H1 (cell line): ENCODE measurements at regions not wholly inside any gene's neighbourhood (a gene's known extent, or its start where the extent isn't known, plus 50 kb on each side); places are given as distances from the start of the nearest gene placed in this dataset.
A peak's percentile ranks its signal among the peaks of the same experiment; 100 is the strongest.

Experiments
- CTCF ChIA-PET: fragments of 300-600 bp; sonication (Branson Sonifier 250); formaldehyde crosslinking; loops from one replicate; lab custom pipeline; 2021; ENCODE audit not compliant: partially characterized antibody; lab: Charles Lee
- POLR2A ChIA-PET: fragments of 300-600 bp; sonication (Branson Sonifier 250); formaldehyde crosslinking; loops from one replicate; lab custom pipeline; 2021; ENCODE audit warnings: inconsistent platforms; ENCODE audit not compliant: partially characterized antibody; lab: Charles Lee
- DNase-seq, 2 experiments: peaks; one replicate each; pipeline versions ENCODE4 v3.0.0 to v3.0.0-alpha.2; 2010 to 2022; ENCODE audit warnings: low spot score in 2 of 2, low read depth in 1 of 2, mixed read lengths in 1 of 2
- FAIRE-seq: peaks from 2 replicates; lab custom pipeline; 2011; peaks lifted over from hg19 to GRCh38; lab: Jason Lieb, UNC
- H2AFZ ChIP-seq: 2 replicates; pipeline ENCODE4 v1.8.1; 2012; ENCODE audit warnings: low read length, inconsistent platforms
- H2AK5ac ChIP-seq: 2 replicates; pipeline ENCODE4 v1.6.1; 2013; ENCODE audit warnings: low read depth, low read length
- H2BK120ac ChIP-seq: replicated peaks from 2 replicates; pipeline ENCODE3; 2013; ENCODE audit warnings: low read depth, low read length, inconsistent platforms
- H2BK12ac ChIP-seq: 2 replicates; pipeline ENCODE4 v1.6.1; 2013; ENCODE audit warnings: low read depth, low read length
- H2BK15ac ChIP-seq: 2 replicates; pipeline ENCODE4 v1.6.1; 2013; ENCODE audit warnings: low read length
- H2BK20ac ChIP-seq: 2 replicates; pipeline ENCODE4 v1.6.1; 2013; ENCODE audit warnings: low read length
- H2BK5ac ChIP-seq: 2 replicates; pipeline ENCODE4 v1.6.1; 2013; ENCODE audit warnings: low read depth, low read length
- H3K14ac ChIP-seq: 2 replicates; pipeline ENCODE4 v1.6.1; 2013; ENCODE audit warnings: inconsistent platforms; ENCODE audit not compliant: insufficient read length
- H3K18ac ChIP-seq: 2 replicates; pipeline ENCODE4 v1.6.1; 2013; ENCODE audit warnings: low read length; ENCODE audit errors: extremely low read depth
- H3K23ac ChIP-seq: 2 replicates; pipeline ENCODE4 v1.6.1; 2013; ENCODE audit warnings: inconsistent platforms; ENCODE audit not compliant: insufficient read length
- H3K23me2 ChIP-seq: 2 replicates; pipeline ENCODE4 v1.6.1; 2013; ENCODE audit warnings: low read depth, low read length
- H3K27ac ChIP-seq: 2 replicates; pipeline ENCODE4 v1.6.1; 2011; ENCODE audit warnings: low read depth, low read length, inconsistent platforms
- H3K27me3 ChIP-seq, 4 experiments: replicated peaks in 1 of 4; 1 replicate in 1 of 4; 2 replicates in 3 of 4; pipeline versions ENCODE4 v1.6.1 to v1.8.1; 2011 to 2013; ENCODE audit warnings: low read length in 3 of 4, mild to moderate bottlenecking in 3 of 4, inconsistent platforms in 2 of 4, mixed read lengths in 2 of 4, moderate library complexity in 1 of 4; ENCODE audit not compliant: control insufficient read depth in 3 of 4, insufficient read depth in 3 of 4; ENCODE audit errors: extremely low read depth in 1 of 4
- H3K36me3 ChIP-seq, 4 experiments: 2 replicates each; pipeline versions ENCODE4 v1.6.1 to v1.8.1; 2011 to 2013; ENCODE audit warnings: mild to moderate bottlenecking in 4 of 4, low read length in 3 of 4, moderate library complexity in 2 of 4, control low read depth in 1 of 4, inconsistent platforms in 1 of 4; ENCODE audit not compliant: insufficient read depth in 4 of 4, control insufficient read depth in 2 of 4
- H3K4ac ChIP-seq: replicated peaks from 2 replicates; pipeline ENCODE3; 2013; ENCODE audit warnings: low read length, low read depth, mixed read lengths, inconsistent platforms; ENCODE audit not compliant: insufficient read length
- H3K4me1 ChIP-seq, 4 experiments: replicated peaks in 1 of 4; 1 replicate in 1 of 4; 2 replicates in 3 of 4; pipeline versions ENCODE4 v1.6.1 to v1.8.1; 2011 to 2013; ENCODE audit warnings: low read length in 3 of 4, inconsistent platforms in 2 of 4, mixed read lengths in 1 of 4; ENCODE audit not compliant: insufficient read depth in 4 of 4, control insufficient read depth in 3 of 4
- H3K4me2 ChIP-seq, 2 experiments: 2 replicates each; pipeline versions ENCODE4 v1.6.1 to v1.8.1; 2011 to 2013; ENCODE audit warnings: low read depth in 2 of 2, low read length in 2 of 2, control low read depth in 1 of 2, inconsistent platforms in 1 of 2, mild to moderate bottlenecking in 1 of 2; ENCODE audit not compliant: insufficient read depth in 1 of 2
- H3K4me3 ChIP-seq, 4 experiments: fragments of 200-600, 300-600 bp in 1 of 4; sonication (generic), shearing (Covaris generic), sonication (Bioruptor Twin) in 1 of 4; 2 replicates each; pipeline versions ENCODE4 v1.5.1 to v1.8.1; 2011 to 2016; ENCODE audit warnings: low read length in 4 of 4, low read depth in 3 of 4, control low read depth in 2 of 4, inconsistent platforms in 2 of 4, mild to moderate bottlenecking in 2 of 4, mixed read lengths in 1 of 4, moderate library complexity in 1 of 4; ENCODE audit not compliant: insufficient read depth in 2 of 4; ENCODE audit errors: extremely low read depth in 1 of 4
- H3K56ac ChIP-seq: replicated peaks from 2 replicates; pipeline ENCODE3; 2013; ENCODE audit warnings: low read depth, mild to moderate bottlenecking, mixed read lengths, low read length, inconsistent platforms; ENCODE audit not compliant: insufficient read length
- H3K79me1 ChIP-seq: 2 replicates; pipeline ENCODE4 v1.6.1; 2013; ENCODE audit warnings: low read depth, low read length, control low read depth
- H3K79me2 ChIP-seq, 2 experiments: 2 replicates each; pipeline versions ENCODE4 v1.6.1 to v1.8.1; 2012 to 2013; ENCODE audit warnings: low read length in 2 of 2, mild to moderate bottlenecking in 2 of 2, inconsistent platforms in 1 of 2; ENCODE audit not compliant: insufficient read depth in 2 of 2, control insufficient read depth in 1 of 2
- H3K9ac ChIP-seq, 4 experiments: replicated peaks in 1 of 4; 1 replicate in 1 of 4; 2 replicates in 3 of 4; pipeline versions ENCODE4 v1.6.1 to v1.8.1; 2011 to 2013; ENCODE audit warnings: low read depth in 3 of 4, low read length in 3 of 4, control low read depth in 2 of 4, mild to moderate bottlenecking in 2 of 4, moderate library complexity in 2 of 4, inconsistent platforms in 1 of 4; ENCODE audit errors: extremely low read depth in 1 of 4
- H3K9me3 ChIP-seq, 2 experiments: 2 replicates each; pipeline versions ENCODE4 v1.6.1 to v1.8.1; 2012 to 2013; ENCODE audit warnings: mild to moderate bottlenecking in 2 of 2, moderate library complexity in 2 of 2, control low read depth in 1 of 2, inconsistent platforms in 1 of 2, low read depth in 1 of 2, low read length in 1 of 2, mixed read lengths in 1 of 2; ENCODE audit not compliant: insufficient read depth in 2 of 2
- H4K20me1 ChIP-seq, 2 experiments: replicated peaks in 1 of 2; 2 replicates each; pipeline versions ENCODE3 to v1.8.1; 2011 to 2013; ENCODE audit warnings: inconsistent platforms in 2 of 2, low read length in 2 of 2, mild to moderate bottlenecking in 1 of 2; ENCODE audit not compliant: insufficient read depth in 2 of 2, control insufficient read depth in 1 of 2
- H4K5ac ChIP-seq: 2 replicates; pipeline ENCODE4 v1.6.1; 2013; ENCODE audit warnings: low read length, low read depth, mixed read lengths, inconsistent platforms; ENCODE audit not compliant: insufficient read length
- H4K8ac ChIP-seq: 2 replicates; pipeline ENCODE4 v1.8.0; 2013; ENCODE audit warnings: mild to moderate bottlenecking, moderate library complexity, low read length, inconsistent platforms; ENCODE audit not compliant: insufficient read depth; ENCODE audit errors: extremely low read depth
- H4K91ac ChIP-seq: replicated peaks from 2 replicates; pipeline ENCODE3; 2013; ENCODE audit warnings: low read length, mixed read lengths, inconsistent platforms; ENCODE audit not compliant: insufficient read length
- JUN ChIP-seq: IDR thresholded peaks from 2 replicates; pipeline ENCODE4 v1.6.1; 2011; ENCODE audit warnings: low read depth, mild to moderate bottlenecking, improper control_type of control experiment, low read length
- PHF8 ChIP-seq: fragments of 200-600 bp; sonication (generic); conservative IDR thresholded peaks from 2 replicates; pipeline ENCODE4 v1.7.1; 2012; ENCODE audit warnings: low read depth, mild to moderate bottlenecking, inconsistent platforms, low read length, moderate library complexity
- RAD21 ChIP-seq, 2 experiments: IDR thresholded peaks in 1 of 2; conservative IDR thresholded peaks in 1 of 2; 2 replicates each; pipeline ENCODE4 v1.6.1; 2011; ENCODE audit warnings: low read depth in 2 of 2, low read length in 2 of 2, improper control_type of control experiment in 1 of 2, inconsistent platforms in 1 of 2, mild to moderate bottlenecking in 1 of 2, moderate library complexity in 1 of 2
- SIX5 ChIP-seq: IDR thresholded peaks from 2 replicates; pipeline ENCODE4 v1.6.1; 2011; ENCODE audit warnings: mild to moderate bottlenecking, low read depth, low read length
- WGBS, 2 experiments: shearing (Covaris generic) in 1 of 2; methylation state at CpG; one replicate each; pipeline versions ENCODE4 v1.1.6 to v1.1.7; 2013 to 2015; ENCODE audit warnings: low lambda C conversion rate in 2 of 2, mixed read lengths in 2 of 2, inconsistent platforms in 1 of 2, low coverage in 1 of 2, missing lambda C conversion rate in 1 of 2; ENCODE audit not compliant: insufficient replicate concordance in 2 of 2, insufficient coverage in 1 of 2, insufficient read length in 1 of 2; ENCODE audit errors: extremely low coverage in 1 of 2, missing lambda C conversion rate in 1 of 2; 5-methylcytosine and 5-hydroxymethylcytosine counted together
- TF ChIP-seq, protein P1 (sequence below), 3 experiments: IDR thresholded peaks; 1 replicate in 2 of 3; 2 replicates in 1 of 3; pipeline versions ENCODE4 v1.5.1 to v1.6.1; 2011; ENCODE audit warnings: low read length in 3 of 3, mild to moderate bottlenecking in 3 of 3, inconsistent platforms in 2 of 3, low read depth in 1 of 3, moderate library complexity in 1 of 3; ENCODE audit not compliant: insufficient read depth in 1 of 3; ENCODE audit errors: control extremely low read depth in 1 of 3

DNA sequence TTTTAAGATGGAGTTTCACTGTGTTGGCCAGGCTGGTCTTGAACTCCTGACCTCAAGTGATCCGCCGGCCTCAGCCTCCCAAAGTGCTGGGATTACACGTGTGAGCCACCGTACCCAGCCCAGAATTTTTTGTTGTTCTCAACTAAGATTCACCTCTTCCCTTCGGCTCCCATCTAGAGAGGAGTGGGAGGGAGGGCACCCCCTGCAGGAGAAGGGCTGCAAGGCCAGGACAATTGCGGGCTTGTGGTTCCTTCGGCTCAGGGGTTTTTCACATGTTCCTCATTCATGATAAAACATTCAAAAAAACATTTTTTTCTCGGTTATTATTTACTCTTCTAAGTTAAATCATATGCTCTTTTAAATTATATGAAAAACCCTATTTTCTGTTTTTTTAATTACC, 201.1 kb upstream of the LRRC4C start:
- H3K14ac ChIP-seq, result no peak overlapping the region
- H3K4me3 ChIP-seq, result no peak overlapping the region
- H3K27me3 ChIP-seq, result no peaks in the 10 kb centered on the region
- no peaks in the 10 kb centered on the region for H3K4me1 ChIP-seq
- no peak overlapping the region for H3K18ac ChIP-seq
- H2BK120ac ChIP-seq, result no peak overlapping the region
- H3K9ac ChIP-seq, result no peak overlapping the region
- no peak for FAIRE-seq
- 75% methylated on average over 7 of the region's 8 CpGs; no CpG with 5 or more reads in 1 of the 2 experiments for WGBS, 2 experiments
- H3K56ac ChIP-seq, result no peak overlapping the region
- no peak overlapping the region for H3K27ac ChIP-seq
- CTCF ChIA-PET, result interaction anchor here (0.6 to 2.9 kb wide), 20 partner anchors 9 to 1120 kb away, joined by 3 to 19 read pairs (median 3); no protein-coding TSS in a partner anchor
- no peaks in the 10 kb centered on the region for H3K36me3 ChIP-seq
- no peak overlapping the region for H2BK15ac ChIP-seq
- H3K9me3 ChIP-seq, result no peaks in the 10 kb centered on the region
- no peaks in the 10 kb centered on the region for H4K20me1 ChIP-seq
- H4K5ac ChIP-seq, result no peak overlapping the region
- POLR2A ChIA-PET, result no interaction called here
- H2BK5ac ChIP-seq, result no peak overlapping the region
- H3K23ac ChIP-seq, result no peak overlapping the region
- no peak overlapping the region for H3K4me2 ChIP-seq
- no peaks in the 10 kb centered on the region for H3K79me2 ChIP-seq
- H2BK12ac ChIP-seq, result no peak overlapping the region
- no peak overlapping the region for H2AK5ac ChIP-seq
- H2BK20ac ChIP-seq, result no peak overlapping the region
- no peak overlapping the region for H2AFZ ChIP-seq
- no peaks in the 10 kb centered on the region for H3K23me2 ChIP-seq
- TF ChIP-seq SIX5 (no peak), RAD21 (IDR thresholded peaks at IDR 0.05 in 1 of 2, conservative IDR thresholded peaks at IDR 0.05 in 1 of 2; ENCODE audit: low read depth in 2 of 2, low read length in 2 of 2) (peak; percentile 54 to 67), JUN (no peak), PHF8 (no peak)
- TF ChIP-seq, protein P1, sequence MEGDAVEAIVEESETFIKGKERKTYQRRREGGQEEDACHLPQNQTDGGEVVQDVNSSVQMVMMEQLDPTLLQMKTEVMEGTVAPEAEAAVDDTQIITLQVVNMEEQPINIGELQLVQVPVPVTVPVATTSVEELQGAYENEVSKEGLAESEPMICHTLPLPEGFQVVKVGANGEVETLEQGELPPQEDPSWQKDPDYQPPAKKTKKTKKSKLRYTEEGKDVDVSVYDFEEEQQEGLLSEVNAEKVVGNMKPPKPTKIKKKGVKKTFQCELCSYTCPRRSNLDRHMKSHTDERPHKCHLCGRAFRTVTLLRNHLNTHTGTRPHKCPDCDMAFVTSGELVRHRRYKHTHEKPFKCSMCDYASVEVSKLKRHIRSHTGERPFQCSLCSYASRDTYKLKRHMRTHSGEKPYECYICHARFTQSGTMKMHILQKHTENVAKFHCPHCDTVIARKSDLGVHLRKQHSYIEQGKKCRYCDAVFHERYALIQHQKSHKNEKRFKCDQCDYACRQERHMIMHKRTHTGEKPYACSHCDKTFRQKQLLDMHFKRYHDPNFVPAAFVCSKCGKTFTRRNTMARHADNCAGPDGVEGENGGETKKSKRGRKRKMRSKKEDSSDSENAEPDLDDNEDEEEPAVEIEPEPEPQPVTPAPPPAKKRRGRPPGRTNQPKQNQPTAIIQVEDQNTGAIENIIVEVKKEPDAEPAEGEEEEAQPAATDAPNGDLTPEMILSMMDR (IDR thresholded peaks at IDR 0.05; ENCODE audit: control extremely low read depth in 1 of 3, insufficient read depth in 1 of 3, low read depth in 1 of 3, low read length in 3 of 3), result peak; percentile 49 to 74 (median 73)
- H4K8ac ChIP-seq, result no peak overlapping the region
- no peak overlapping the region for H4K91ac ChIP-seq
- no peak overlapping the region for H3K4ac ChIP-seq
- H3K79me1 ChIP-seq, result no peaks in the 10 kb centered on the region
- peak; percentile 13 to 77 for DNase-seq
